Ishikawa (cell line): ENCODE measurements at regions not wholly inside any gene's neighbourhood (a gene's known extent, or its start where the extent isn't known, plus 50 kb on each side); places are given as distances from the start of the nearest gene placed in this dataset.

Source experiments
- CEBPB ChIP-seq: IDR thresholded peaks from 2 replicates; pipeline ENCODE4 v1.6.1; 2012
- CREB1 ChIP-seq: IDR thresholded peaks from 2 replicates; pipeline ENCODE4 v1.6.1; 2012; ENCODE audit warnings: low read depth
- EGR1 ChIP-seq: IDR thresholded peaks from 2 replicates; pipeline ENCODE4 v1.6.1; 2012
- EP300 ChIP-seq: IDR thresholded peaks from 2 replicates; pipeline ENCODE4 v1.6.1; 2012; ENCODE audit warnings: borderline replicate concordance
- FOXM1 ChIP-seq: IDR thresholded peaks from 2 replicates; pipeline ENCODE4 v1.6.1; 2012; ENCODE audit warnings: low read depth, borderline replicate concordance
- MAX ChIP-seq: IDR thresholded peaks from 2 replicates; pipeline ENCODE4 v1.6.1; 2012
- NFIC ChIP-seq: IDR thresholded peaks from 2 replicates; pipeline ENCODE4 v1.6.1; 2012
- RAD21 ChIP-seq: IDR thresholded peaks from 2 replicates; pipeline ENCODE4 v1.6.1; 2012; ENCODE audit warnings: low read depth
- TAF1 ChIP-seq: IDR thresholded peaks from 2 replicates; pipeline ENCODE4 v1.6.1; 2012; ENCODE audit warnings: low read depth, mild to moderate bottlenecking
- TCF12 ChIP-seq: IDR thresholded peaks from 2 replicates; pipeline ENCODE4 v1.6.1; 2012; ENCODE audit warnings: low read depth
- TEAD4 ChIP-seq: IDR thresholded peaks from 2 replicates; pipeline ENCODE4 v1.6.1; 2012
- YY1 ChIP-seq: IDR thresholded peaks from 2 replicates; pipeline ENCODE4 v1.6.1; 2012; ENCODE audit warnings: low read depth
- ZBTB7A ChIP-seq: IDR thresholded peaks from 2 replicates; pipeline ENCODE4 v1.6.1; 2012; ENCODE audit warnings: low read depth
- TF ChIP-seq, protein P1 (sequence below): IDR thresholded peaks from 2 replicates; pipeline ENCODE4 v1.6.1; 2012; ENCODE audit warnings: low read depth, mild to moderate bottlenecking
- TF ChIP-seq, protein P2 (sequence below): IDR thresholded peaks from 2 replicates; pipeline ENCODE4 v1.6.1; 2012

DNA sequence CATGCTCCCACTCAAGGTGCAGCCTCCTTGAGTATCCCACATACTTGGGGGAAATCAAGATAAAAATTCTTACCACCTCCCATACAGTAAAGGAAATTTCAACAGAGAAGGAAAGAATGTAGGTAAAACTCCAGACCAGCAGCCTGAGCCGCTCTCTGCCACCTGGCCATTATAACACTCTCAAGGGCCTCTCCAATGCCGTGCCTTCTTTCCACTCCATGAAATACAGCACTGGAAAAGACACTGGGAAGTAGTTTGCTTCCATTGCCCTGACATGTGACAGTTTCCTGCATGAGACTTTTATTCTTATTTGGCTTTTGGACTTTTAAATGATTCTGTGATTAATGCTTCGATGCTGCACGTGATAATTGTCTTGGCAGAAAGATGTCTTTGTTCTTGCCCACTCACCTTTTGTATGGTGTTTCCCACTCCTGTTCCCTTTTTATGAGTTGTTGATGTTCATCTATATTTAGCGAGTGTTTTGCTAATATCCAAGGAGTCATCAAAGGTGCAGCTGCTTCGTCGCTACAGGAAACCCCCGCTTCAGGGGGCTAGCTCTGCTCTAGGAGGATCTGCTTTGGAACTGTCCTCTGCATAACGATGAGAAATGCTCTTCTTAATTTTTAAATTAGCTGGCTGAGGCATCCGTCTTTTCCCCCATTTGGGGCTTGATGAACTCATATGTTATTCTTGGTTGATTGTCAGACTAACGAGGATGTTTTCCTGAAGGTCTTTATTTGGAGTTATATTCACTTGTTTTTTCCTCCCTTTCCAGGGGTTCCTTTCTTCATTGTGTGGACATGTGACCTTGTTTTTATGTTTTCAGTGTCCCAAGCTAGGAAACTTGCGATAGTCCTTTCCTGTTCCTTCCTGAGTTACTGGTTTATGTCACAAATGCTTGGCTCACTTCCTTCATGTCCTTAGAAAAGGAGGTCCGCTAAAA is 179.4 kb downstream of the TXNL1 start:
- TF ChIP-seq, protein P1, sequence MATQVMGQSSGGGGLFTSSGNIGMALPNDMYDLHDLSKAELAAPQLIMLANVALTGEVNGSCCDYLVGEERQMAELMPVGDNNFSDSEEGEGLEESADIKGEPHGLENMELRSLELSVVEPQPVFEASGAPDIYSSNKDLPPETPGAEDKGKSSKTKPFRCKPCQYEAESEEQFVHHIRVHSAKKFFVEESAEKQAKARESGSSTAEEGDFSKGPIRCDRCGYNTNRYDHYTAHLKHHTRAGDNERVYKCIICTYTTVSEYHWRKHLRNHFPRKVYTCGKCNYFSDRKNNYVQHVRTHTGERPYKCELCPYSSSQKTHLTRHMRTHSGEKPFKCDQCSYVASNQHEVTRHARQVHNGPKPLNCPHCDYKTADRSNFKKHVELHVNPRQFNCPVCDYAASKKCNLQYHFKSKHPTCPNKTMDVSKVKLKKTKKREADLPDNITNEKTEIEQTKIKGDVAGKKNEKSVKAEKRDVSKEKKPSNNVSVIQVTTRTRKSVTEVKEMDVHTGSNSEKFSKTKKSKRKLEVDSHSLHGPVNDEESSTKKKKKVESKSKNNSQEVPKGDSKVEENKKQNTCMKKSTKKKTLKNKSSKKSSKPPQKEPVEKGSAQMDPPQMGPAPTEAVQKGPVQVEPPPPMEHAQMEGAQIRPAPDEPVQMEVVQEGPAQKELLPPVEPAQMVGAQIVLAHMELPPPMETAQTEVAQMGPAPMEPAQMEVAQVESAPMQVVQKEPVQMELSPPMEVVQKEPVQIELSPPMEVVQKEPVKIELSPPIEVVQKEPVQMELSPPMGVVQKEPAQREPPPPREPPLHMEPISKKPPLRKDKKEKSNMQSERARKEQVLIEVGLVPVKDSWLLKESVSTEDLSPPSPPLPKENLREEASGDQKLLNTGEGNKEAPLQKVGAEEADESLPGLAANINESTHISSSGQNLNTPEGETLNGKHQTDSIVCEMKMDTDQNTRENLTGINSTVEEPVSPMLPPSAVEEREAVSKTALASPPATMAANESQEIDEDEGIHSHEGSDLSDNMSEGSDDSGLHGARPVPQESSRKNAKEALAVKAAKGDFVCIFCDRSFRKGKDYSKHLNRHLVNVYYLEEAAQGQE: no peak
- TF ChIP-seq CREB1: no peak
- TF ChIP-seq MAX: no peak

DNA sequence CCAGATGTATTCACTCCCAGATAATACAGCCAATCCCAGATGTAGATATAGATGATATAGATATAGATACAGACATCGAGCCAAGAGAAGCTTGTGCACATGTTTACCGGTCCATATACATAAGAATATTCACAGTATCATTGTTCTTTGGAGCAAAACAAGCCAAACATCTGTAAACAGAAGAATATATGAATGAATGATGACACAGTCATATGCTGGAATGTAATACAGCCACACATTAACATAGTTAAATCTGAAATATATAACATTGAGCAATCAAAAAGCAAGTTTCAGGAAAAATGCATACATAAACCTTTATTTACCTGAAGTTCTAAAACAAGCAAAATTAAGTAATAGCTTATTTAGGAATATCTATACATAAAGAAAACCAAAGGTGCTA is 182.5 kb downstream of the TXNL1 start:
- TF ChIP-seq EGR1 (no peak), FOXM1 (no peak), TCF12 (no peak), RAD21 (no peak), TAF1 (no peak), CEBPB (no peak), YY1 (no peak), EP300 (no peak), CREB1 (no peak)
- TF ChIP-seq, protein P2, sequence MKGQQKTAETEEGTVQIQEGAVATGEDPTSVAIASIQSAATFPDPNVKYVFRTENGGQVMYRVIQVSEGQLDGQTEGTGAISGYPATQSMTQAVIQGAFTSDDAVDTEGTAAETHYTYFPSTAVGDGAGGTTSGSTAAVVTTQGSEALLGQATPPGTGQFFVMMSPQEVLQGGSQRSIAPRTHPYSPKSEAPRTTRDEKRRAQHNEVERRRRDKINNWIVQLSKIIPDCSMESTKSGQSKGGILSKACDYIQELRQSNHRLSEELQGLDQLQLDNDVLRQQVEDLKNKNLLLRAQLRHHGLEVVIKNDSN: no peak
- TF ChIP-seq, protein P1: no peak

GRCh38 chr18:56455141-56455540 is 183.3 kb downstream of the TXNL1 start:
- no peak for TF ChIP-seq EP300
- TF ChIP-seq CREB1: no peak
- TF ChIP-seq MAX: no peak
- no peak for TF ChIP-seq FOXM1
- TF ChIP-seq RAD21: no peak
- no peak for TF ChIP-seq TAF1
- TF ChIP-seq TCF12: no peak
- no peak for TF ChIP-seq EGR1
- TF ChIP-seq CEBPB: no peak
- TF ChIP-seq YY1: no peak
- TF ChIP-seq, protein P2: no peak
- TF ChIP-seq TEAD4: no peak

- TF ChIP-seq, protein P2: no peak
- no peak for TF ChIP-seq TAF1
- TF ChIP-seq ZBTB7A: no peak
- TF ChIP-seq RAD21: no peak
- no peak for TF ChIP-seq CEBPB
- TF ChIP-seq NFIC: no peak
- no peak for TF ChIP-seq TCF12
- no peak for TF ChIP-seq EP300
- no peak for TF ChIP-seq TEAD4
- no peak for TF ChIP-seq EGR1
- TF ChIP-seq CREB1: no peak
- no peak for TF ChIP-seq YY1
- TF ChIP-seq FOXM1: no peak
- no peak for TF ChIP-seq MAX
- TF ChIP-seq, protein P1: no peak
These were observed 184.8 kb downstream of the TXNL1 start for GRCh38 chr18:56453631-56454030.
